HG03469 (cell line): ENCODE measurements at regions not wholly inside any gene's neighbourhood (a gene's known extent, or its start where the extent isn't known, plus 50 kb on each side); places are given as distances from the start of the nearest gene placed in this dataset.

Experiments used
- ATAC-seq: cut with Tn5 transposase; IDR thresholded peaks from one replicate; pipeline ENCODE4 v1.9.1; 2021; ENCODE audit warnings: mild to moderate bottlenecking, moderate library complexity, moderate number of reproducible peaks; ENCODE audit not compliant: unreplicated experiment

- ATAC-seq, result no peak
Measured at GRCh38 chr20:17093782-17094181, 133.1 kb upstream of the PCSK2 start.

- no peak for ATAC-seq
Measured at GRCh38 chr20:17097603-17098002, 129.2 kb upstream of the PCSK2 start.

- ATAC-seq, result no peak
Measured at GRCh38 chr20:17100506-17100905, 126.3 kb upstream of the PCSK2 start.

GRCh38 chr20:17107127-17107526 lies 119.7 kb upstream of the PCSK2 start:
- no peak for ATAC-seq

- no peak for ATAC-seq
Measured at GRCh38 chr20:17108896-17109295, 117.9 kb upstream of the PCSK2 start.

GRCh38 chr20:17109307-17109706 lies 117.5 kb upstream of the PCSK2 start:
- ATAC-seq, result no peak

- ATAC-seq, result no peak
Measured at GRCh38 chr20:17128206-17128605, 98.6 kb upstream of the PCSK2 start.

GRCh38 chr20:17129089-17129488 lies 97.8 kb upstream of the PCSK2 start:
- no peak for ATAC-seq

GRCh38 chr20:17137692-17138091 lies 89.1 kb upstream of the PCSK2 start:
- no peak for ATAC-seq

- ATAC-seq, result no peak
Measured at GRCh38 chr20:17138237-17138636, 88.6 kb upstream of the PCSK2 start.

GRCh38 chr20:17140894-17141293 lies 85.9 kb upstream of the PCSK2 start:
- no peak for ATAC-seq

- ATAC-seq, result no peak
Measured at GRCh38 chr20:17141568-17141967, 85.3 kb upstream of the PCSK2 start.

GRCh38 chr20:17142666-17143065 lies 84.2 kb upstream of the PCSK2 start:
- ATAC-seq, result no peak

- no peak for ATAC-seq
Measured at GRCh38 chr20:17150858-17151257, 76.0 kb upstream of the PCSK2 start.

- no peak for ATAC-seq
Measured at GRCh38 chr20:17155401-17155800, 71.4 kb upstream of the PCSK2 start.

- ATAC-seq, result no peak
Measured at GRCh38 chr20:17158701-17159100, 68.1 kb upstream of the PCSK2 start.

- no peak for ATAC-seq
Measured at GRCh38 chr20:17161673-17162481, 65.0 kb upstream of the PCSK2 start.

- no peak for ATAC-seq
Measured at GRCh38 chr20:17168026-17168612, 58.7 kb upstream of the PCSK2 start.

- ATAC-seq, result no peak
Measured at GRCh38 chr20:17169585-17170136, 57.2 kb upstream of the PCSK2 start.

GRCh38 chr20:17171746-17172280 lies 55.0 kb upstream of the PCSK2 start:
- ATAC-seq, result no peak

- no peak for ATAC-seq
Measured at GRCh38 chr20:17172836-17173516, 53.9 kb upstream of the PCSK2 start.
